ENCODE measurements at regions not wholly inside any gene's neighbourhood (a gene's known extent, or its start where the extent isn't known, plus 50 kb on each side); places are given as distances from the start of the nearest gene placed in this dataset.

DNA sequence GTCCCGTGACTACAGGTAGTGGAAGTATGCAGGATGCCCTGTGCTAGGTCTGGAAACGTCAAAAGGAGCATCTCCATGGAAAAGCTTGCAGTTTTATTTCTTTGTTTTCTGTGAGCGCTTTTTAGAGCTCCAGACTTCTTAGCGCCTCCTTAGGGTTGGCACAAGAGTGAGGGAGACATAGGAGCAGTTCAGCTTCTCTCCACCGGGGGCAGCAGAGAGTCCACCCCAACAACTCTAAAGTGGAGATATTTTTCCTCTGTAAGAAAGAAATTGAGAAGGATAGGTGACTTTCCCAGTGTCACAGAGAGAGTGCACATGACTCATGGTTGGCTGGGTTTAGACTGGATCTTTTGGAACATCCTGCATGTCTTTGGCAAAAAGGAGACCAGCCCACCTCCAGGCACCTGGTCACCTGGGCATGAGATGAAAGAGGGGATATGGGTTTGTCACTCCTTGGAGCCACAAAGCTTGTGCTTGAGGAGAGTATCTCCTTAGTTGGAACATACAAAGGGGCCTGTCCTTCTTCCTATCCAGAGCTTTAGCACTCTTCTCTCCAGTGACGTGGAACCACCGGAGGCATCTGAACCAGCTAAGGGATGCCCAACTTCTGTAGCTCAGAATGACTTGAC lies 637.7 kb downstream of the SEMA5A start:
- TF ChIP-seq EZH2 (IDR thresholded peaks at IDR 0.05; ENCODE audit: borderline replicate concordance, low read length) (no peak), CTCF (IDR thresholded peaks at IDR 0.05; ENCODE audit: low read length) (peak; percentile 88)

All from OCI-LY1 (cell line).